Nephron (organoid): ENCODE measurements at regions not wholly inside any gene's neighbourhood (a gene's known extent, or its start where the extent isn't known, plus 50 kb on each side); places are given as distances from the start of the nearest gene placed in this dataset.
A peak's percentile ranks its signal among the peaks of the same experiment; 100 is the strongest.

Experiments
- H3K27ac Mint-ChIP-seq, 3 experiments: 2 replicates each; pipeline ENCODE4 v1.8.0; 2020; ENCODE audit warnings: mixed read lengths in 3 of 3, mild to moderate bottlenecking in 2 of 3, moderate library complexity in 1 of 3
- H3K27me3 Mint-ChIP-seq: 2 replicates; pipeline ENCODE4 v1.8.0; 2021; ENCODE audit warnings: low read depth, mild to moderate bottlenecking, moderate library complexity, mixed read lengths
- H3K36me3 Mint-ChIP-seq: 2 replicates; pipeline ENCODE4 v1.8.0; 2020; ENCODE audit warnings: low read depth, mixed read lengths
- H3K4me1 Mint-ChIP-seq: 2 replicates; pipeline ENCODE4 v1.8.0; 2020; ENCODE audit warnings: mixed read lengths
- H3K4me3 Mint-ChIP-seq, 3 experiments: 2 replicates each; pipeline ENCODE4 v1.8.0; 2020; ENCODE audit warnings: mild to moderate bottlenecking in 3 of 3, mixed read lengths in 3 of 3, moderate library complexity in 2 of 3
- H3K9me3 Mint-ChIP-seq: 2 replicates; pipeline ENCODE4 v1.8.0; 2020; ENCODE audit warnings: mixed read lengths
- TF ChIP-seq, protein P1 (sequence below), 3 experiments: fragments of 200-600 bp; sonication (generic); IDR thresholded peaks; one replicate each; pipeline ENCODE4 v1.5.0; 2021; ENCODE audit warnings: antibody characterized with exemption in 3 of 3; ENCODE audit not compliant: unreplicated experiment in 3 of 3

DNA sequence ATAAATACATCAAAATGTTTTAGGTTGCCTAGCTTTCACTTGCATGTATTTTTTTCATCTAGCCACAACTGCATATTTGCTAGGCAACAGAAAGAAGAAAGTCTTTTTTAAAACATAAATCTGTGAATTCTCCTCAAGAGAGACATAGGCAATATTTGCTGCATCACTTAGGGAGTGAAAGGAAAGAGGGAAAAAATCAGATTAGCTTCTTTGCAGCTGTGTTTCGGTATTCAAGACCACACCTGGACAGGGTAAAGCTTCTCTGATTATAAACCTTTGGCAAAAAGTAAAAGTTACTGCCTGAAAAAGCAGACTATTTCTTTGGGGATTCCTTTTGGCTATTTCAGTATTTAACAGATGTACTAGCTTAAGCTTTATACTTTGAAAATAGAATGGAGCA is 280.9 kb upstream of the ZSWIM2 start:
- H3K4me3 Mint-ChIP-seq = no peak overlapping the region
- no peaks in the 10 kb centered on the region for H3K27me3 Mint-ChIP-seq
- H3K36me3 Mint-ChIP-seq = no peaks in the 10 kb centered on the region
- TF ChIP-seq, protein P1, sequence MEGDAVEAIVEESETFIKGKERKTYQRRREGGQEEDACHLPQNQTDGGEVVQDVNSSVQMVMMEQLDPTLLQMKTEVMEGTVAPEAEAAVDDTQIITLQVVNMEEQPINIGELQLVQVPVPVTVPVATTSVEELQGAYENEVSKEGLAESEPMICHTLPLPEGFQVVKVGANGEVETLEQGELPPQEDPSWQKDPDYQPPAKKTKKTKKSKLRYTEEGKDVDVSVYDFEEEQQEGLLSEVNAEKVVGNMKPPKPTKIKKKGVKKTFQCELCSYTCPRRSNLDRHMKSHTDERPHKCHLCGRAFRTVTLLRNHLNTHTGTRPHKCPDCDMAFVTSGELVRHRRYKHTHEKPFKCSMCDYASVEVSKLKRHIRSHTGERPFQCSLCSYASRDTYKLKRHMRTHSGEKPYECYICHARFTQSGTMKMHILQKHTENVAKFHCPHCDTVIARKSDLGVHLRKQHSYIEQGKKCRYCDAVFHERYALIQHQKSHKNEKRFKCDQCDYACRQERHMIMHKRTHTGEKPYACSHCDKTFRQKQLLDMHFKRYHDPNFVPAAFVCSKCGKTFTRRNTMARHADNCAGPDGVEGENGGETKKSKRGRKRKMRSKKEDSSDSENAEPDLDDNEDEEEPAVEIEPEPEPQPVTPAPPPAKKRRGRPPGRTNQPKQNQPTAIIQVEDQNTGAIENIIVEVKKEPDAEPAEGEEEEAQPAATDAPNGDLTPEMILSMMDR (IDR thresholded peaks at IDR 0.05; ENCODE audit: unreplicated experiment in 3 of 3) = no peak
- H3K27ac Mint-ChIP-seq = no peak overlapping the region
- peaks cover 15% of the 10 kb centered on the region for H3K4me1 Mint-ChIP-seq
- no peaks in the 10 kb centered on the region for H3K9me3 Mint-ChIP-seq

DNA sequence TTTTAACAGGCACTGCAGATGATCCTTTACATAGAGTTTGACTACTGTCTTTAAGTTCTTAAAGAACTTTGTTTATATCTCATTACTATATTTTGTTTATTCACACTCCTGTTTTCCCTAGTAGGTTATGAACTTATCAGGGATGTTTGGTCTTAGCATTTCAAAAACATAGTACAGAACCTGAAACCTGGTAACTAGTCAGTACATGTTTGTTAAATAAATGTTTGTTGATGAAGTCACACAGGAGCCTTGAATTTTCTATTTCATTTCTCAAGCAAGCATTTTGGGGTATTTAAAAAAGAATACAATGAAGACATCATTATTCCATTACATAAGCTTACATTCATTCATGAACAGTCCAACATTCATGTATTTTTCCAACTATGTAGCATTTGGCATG is 280.3 kb upstream of the ZSWIM2 start:
- Mint-ChIP-seq H3K36me3 (no peaks in the 10 kb centered on the region), H3K27ac (no peak overlapping the region), H3K4me3 (no peak overlapping the region), H3K9me3 (no peaks in the 10 kb centered on the region), H3K4me1 (peaks cover 20% of the 10 kb centered on the region), H3K27me3 (no peaks in the 10 kb centered on the region)
- TF ChIP-seq, protein P1 (IDR thresholded peaks at IDR 0.05; ENCODE audit: unreplicated experiment in 3 of 3) = no peak

DNA sequence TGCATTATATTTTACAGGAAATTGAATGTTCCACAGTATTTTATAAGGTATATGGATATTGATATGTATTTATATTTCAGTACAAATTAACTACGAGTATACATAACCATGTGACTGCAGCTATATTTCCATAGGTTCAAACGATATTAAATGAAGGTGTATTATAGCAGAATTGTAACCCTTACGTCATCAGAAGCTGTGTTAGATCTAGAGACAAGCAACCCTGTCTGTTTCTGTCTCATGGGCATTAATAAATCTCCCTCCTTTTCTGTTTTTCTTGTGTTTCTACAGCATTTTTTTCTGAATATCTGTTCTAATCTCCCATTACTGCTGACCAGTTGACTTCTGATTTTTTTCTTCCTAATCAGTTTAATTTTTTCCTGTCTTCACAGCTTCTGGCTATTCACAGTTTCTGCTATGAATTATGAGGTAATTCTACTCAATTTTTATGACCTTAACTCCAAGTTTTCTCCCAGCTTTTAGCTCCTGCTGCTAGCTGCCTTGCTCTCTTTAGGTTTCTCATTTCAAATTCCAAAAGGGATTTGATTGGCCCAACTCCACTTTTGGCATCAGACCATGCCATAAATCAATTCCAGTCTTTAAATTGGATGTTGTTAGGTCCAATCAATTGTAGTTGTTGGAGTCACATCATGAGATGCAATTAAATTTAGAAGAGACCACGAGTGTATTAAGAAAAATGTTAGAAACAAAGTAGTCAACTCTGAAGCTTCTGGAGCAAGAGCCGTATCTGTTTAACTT is 277.5 kb upstream of the ZSWIM2 start:
- Mint-ChIP-seq H3K9me3 (no peaks in the 10 kb centered on the region), H3K27me3 (no peaks in the 10 kb centered on the region), H3K4me3 (no peak overlapping the region), H3K27ac (peak overlapping the region in 2 of 3 experiments; percentile 9 to 35), H3K4me1 (peaks cover 20% of the 10 kb centered on the region), H3K36me3 (no peaks in the 10 kb centered on the region)
- TF ChIP-seq, protein P1 (IDR thresholded peaks at IDR 0.05; ENCODE audit: unreplicated experiment in 3 of 3) = no peak

DNA sequence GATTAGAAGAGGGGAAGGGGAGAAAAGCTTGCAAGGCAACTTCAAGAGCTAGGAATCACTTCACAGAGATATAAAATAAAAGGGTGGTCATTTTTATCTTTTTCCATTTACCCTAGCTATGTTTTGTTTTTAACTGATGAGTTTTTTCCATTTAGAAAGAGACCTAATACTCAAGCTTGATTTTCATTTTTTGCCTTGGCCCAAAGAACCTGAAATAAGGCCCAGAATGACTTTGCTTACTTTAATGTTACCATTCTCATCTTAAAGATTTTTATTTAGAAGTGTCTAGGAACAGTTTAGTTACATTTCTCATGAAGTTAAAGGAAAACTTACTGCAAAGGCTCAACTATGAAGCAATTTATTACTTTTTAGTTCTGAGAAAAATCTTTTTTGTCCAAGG is 276.3 kb upstream of the ZSWIM2 start:
- no peak overlapping the region for H3K27ac Mint-ChIP-seq
- H3K36me3 Mint-ChIP-seq = no peaks in the 10 kb centered on the region
- H3K9me3 Mint-ChIP-seq = no peaks in the 10 kb centered on the region
- TF ChIP-seq, protein P1 (IDR thresholded peaks at IDR 0.05; ENCODE audit: unreplicated experiment in 3 of 3) = no peak
- no peak overlapping the region for H3K4me3 Mint-ChIP-seq
- no peaks in the 10 kb centered on the region for H3K27me3 Mint-ChIP-seq
- peaks cover 20% of the 10 kb centered on the region for H3K4me1 Mint-ChIP-seq

DNA sequence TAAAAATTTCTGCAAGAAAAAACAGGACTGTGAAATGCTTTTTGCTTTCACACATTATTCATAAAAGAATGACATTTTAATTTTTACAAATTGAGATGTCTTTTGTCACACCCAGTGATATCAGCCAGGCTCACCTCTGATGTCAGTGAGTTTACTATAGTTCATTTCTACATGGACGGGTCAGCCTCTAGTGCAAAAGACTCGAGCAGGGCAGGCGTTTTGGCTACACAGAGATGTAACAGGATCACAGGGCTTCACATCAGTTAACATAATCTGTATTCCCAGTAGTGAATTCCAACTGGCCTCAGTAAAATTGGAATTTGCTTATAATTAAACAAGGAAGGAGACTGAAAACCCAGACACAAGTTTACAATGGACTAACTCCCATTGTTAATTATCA is 275.6 kb upstream of the ZSWIM2 start:
- no peak overlapping the region for H3K4me3 Mint-ChIP-seq
- TF ChIP-seq, protein P1 (IDR thresholded peaks at IDR 0.05; ENCODE audit: unreplicated experiment in 3 of 3) = no peak
- no peak overlapping the region for H3K27ac Mint-ChIP-seq
- no peaks in the 10 kb centered on the region for H3K36me3 Mint-ChIP-seq
- H3K4me1 Mint-ChIP-seq = peaks cover 20% of the 10 kb centered on the region
- H3K9me3 Mint-ChIP-seq = no peaks in the 10 kb centered on the region
- no peaks in the 10 kb centered on the region for H3K27me3 Mint-ChIP-seq
